Activated B cell treated with CpG ODN at 0.5 μM for 24 hours (primary cell): ENCODE measurements at regions not wholly inside any gene's neighbourhood (a gene's known extent, or its start where the extent isn't known, plus 50 kb on each side); places are given as distances from the start of the nearest gene placed in this dataset.

Experiments
- ATAC-seq: fragments of 200-7000 bp; cut with Tn5 transposase; one replicate; pipeline ENCODE4 v1.10.0; 2021; ENCODE audit warnings: low read depth, mild to moderate bottlenecking, moderate library complexity
- CTCF ChIA-PET: fragments of 350-600 bp; sonication (Branson Sonifier 250); formaldehyde crosslinking; loops from one replicate; lab custom pipeline; 2021; ENCODE audit warnings: antibody characterized with exemption; lab: Charles Lee
- POLR2A ChIA-PET: fragments of 350-600 bp; sonication (Branson Sonifier 250); formaldehyde crosslinking; loops from one replicate; lab custom pipeline; 2021; ENCODE audit warnings: antibody characterized with exemption; lab: Charles Lee
- DNase-seq: peaks from one replicate; pipeline ENCODE4 v3.0.0; 2022
- H3K27ac Mint-ChIP-seq: one replicate; pipeline ENCODE4 v1.8.0; 2020; ENCODE audit warnings: mixed read lengths
- H3K27me3 Mint-ChIP-seq: one replicate; pipeline ENCODE4 v1.8.0; 2021; ENCODE audit warnings: mixed read lengths
- H3K36me3 Mint-ChIP-seq: one replicate; pipeline ENCODE4 v1.8.0; 2021; ENCODE audit warnings: low read depth, mixed read lengths
- H3K4me1 Mint-ChIP-seq: one replicate; pipeline ENCODE4 v1.8.0; 2021; ENCODE audit warnings: mixed read lengths
- H3K4me3 Mint-ChIP-seq: one replicate; pipeline ENCODE4 v1.8.0; 2020; ENCODE audit warnings: mild to moderate bottlenecking, mixed read lengths
- H3K9me3 Mint-ChIP-seq: one replicate; pipeline ENCODE4 v1.8.0; 2020; ENCODE audit warnings: mixed read lengths
- intact Hi-C: fragments of 100-400 bp; cut with micrococcal nuclease; formaldehyde crosslinking; loops from one replicate; pipeline ENCODE4 v1.15.1; 2024
- TF ChIP-seq, protein P1 (sequence below): fragments of 200-600 bp; IDR thresholded peaks from one replicate; pipeline ENCODE4 v1.8.0; 2022; ENCODE audit warnings: antibody characterized with exemption, mild to moderate bottlenecking

DNA sequence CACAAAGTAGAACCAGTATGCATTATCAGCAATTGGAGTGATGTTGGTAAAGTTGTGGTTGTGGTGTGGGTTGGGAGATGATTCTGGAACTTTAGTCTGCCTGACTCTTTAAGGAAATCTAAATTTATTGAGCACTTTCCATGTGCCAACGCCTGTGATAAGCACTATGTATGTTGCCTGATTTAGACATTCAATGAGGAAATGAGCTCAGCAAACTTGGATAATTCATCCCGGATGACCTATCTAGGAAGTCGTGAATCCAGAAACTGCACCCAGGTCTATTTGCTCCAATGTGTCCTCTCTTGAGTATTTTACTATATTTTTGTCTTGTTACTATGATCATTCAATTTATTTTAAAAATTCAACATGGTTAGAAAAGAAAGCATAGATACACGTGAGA, 400.8 kb upstream of the MMADHC start:
- H3K27ac Mint-ChIP-seq: no peak overlapping the region
- intact Hi-C loops: no loop called here
- H3K4me1 Mint-ChIP-seq: no peaks in the 10 kb centered on the region
- ATAC-seq (no peak), DNase-seq (no peak)
- POLR2A ChIA-PET: no interaction called here
- H3K27me3 Mint-ChIP-seq: no peaks in the 10 kb centered on the region
- CTCF ChIA-PET: no interaction called here
- H3K9me3 Mint-ChIP-seq: no peaks in the 10 kb centered on the region
- no peaks in the 10 kb centered on the region for H3K36me3 Mint-ChIP-seq
- H3K4me3 Mint-ChIP-seq: no peak overlapping the region
- TF ChIP-seq, protein P1, sequence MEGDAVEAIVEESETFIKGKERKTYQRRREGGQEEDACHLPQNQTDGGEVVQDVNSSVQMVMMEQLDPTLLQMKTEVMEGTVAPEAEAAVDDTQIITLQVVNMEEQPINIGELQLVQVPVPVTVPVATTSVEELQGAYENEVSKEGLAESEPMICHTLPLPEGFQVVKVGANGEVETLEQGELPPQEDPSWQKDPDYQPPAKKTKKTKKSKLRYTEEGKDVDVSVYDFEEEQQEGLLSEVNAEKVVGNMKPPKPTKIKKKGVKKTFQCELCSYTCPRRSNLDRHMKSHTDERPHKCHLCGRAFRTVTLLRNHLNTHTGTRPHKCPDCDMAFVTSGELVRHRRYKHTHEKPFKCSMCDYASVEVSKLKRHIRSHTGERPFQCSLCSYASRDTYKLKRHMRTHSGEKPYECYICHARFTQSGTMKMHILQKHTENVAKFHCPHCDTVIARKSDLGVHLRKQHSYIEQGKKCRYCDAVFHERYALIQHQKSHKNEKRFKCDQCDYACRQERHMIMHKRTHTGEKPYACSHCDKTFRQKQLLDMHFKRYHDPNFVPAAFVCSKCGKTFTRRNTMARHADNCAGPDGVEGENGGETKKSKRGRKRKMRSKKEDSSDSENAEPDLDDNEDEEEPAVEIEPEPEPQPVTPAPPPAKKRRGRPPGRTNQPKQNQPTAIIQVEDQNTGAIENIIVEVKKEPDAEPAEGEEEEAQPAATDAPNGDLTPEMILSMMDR: no peak

DNA sequence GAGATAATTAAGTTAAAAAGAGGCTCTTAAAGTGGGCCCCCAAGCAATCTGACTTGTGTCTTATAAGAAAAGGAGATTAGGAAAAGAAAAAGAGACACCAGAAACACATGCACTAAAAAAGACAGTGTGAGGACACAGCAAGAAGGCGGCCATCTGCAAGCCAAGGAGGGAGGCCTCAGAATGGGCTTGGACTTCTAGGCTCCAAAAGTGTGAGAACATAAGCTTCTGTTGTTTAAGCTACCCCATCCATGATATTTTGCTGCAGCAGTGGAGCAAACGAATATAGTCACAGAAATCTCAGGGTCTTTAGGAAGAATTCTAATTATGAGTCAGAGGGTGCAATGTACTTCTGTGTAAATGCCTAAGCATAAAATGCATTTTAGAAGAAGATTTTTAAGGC, 399.3 kb upstream of the MMADHC start:
- intact Hi-C loops: no loop called here
- Mint-ChIP-seq H3K4me3 (no peak overlapping the region), H3K4me1 (no peaks in the 10 kb centered on the region), H3K36me3 (no peaks in the 10 kb centered on the region), H3K27ac (no peak overlapping the region), H3K9me3 (no peaks in the 10 kb centered on the region), H3K27me3 (no peaks in the 10 kb centered on the region)
- CTCF ChIA-PET: no interaction called here
- TF ChIP-seq, protein P1: no peak
- POLR2A ChIA-PET: no interaction called here
- ATAC-seq (no peak), DNase-seq (no peak)

DNA sequence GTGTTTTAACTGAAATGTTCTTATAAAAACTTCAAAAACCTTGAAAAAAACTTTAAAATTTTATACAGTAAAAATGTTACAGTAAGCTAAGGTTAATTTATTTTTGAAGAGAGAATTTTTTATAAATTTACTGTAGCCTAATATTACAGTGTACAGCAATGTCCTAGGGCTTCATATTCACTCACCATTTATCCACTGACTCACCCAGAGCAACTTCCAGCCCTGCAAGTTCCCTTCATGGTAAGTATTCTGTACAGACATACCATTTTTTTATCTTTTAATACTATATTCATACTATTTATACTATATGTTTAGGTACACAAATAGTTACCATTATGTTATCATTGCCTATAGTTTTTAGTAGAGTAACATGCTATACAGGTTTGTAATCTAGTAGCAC, 396.7 kb upstream of the MMADHC start:
- TF ChIP-seq, protein P1: no peak
- no peaks in the 10 kb centered on the region for H3K27me3 Mint-ChIP-seq
- no peaks in the 10 kb centered on the region for H3K4me1 Mint-ChIP-seq
- POLR2A ChIA-PET: no interaction called here
- intact Hi-C loops: no loop called here
- CTCF ChIA-PET: no interaction called here
- H3K36me3 Mint-ChIP-seq: no peaks in the 10 kb centered on the region
- no peak for DNase-seq
- H3K27ac Mint-ChIP-seq: no peak overlapping the region
- H3K9me3 Mint-ChIP-seq: peaks cover 7% of the 10 kb centered on the region
- no peak overlapping the region for H3K4me3 Mint-ChIP-seq
- ATAC-seq: no peak

DNA sequence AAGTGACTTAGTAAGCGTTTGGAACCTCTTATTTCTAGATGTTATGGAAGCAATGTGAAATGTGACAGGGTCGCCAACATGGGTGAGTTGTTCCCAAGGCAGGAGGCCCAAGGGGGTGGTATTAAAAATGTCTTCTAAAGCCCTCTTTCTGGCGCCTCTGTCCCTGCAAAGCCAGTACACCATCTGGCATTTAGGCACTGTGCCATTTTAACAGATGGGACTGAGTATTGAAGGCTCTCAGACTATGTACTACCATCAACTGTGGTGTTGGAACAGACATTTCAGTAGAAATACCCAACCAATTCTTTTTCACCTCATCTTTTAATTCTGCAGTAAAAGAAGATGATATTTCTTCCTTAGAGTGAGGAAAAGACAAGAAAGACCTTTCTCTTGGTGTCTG, 384.5 kb upstream of the MMADHC start:
- Mint-ChIP-seq H3K9me3 (peaks cover 6% of the 10 kb centered on the region), H3K4me3 (no peak overlapping the region), H3K36me3 (no peaks in the 10 kb centered on the region), H3K27me3 (no peaks in the 10 kb centered on the region), H3K4me1 (no peaks in the 10 kb centered on the region), H3K27ac (no peak overlapping the region)
- no peak for DNase-seq
- CTCF ChIA-PET: no interaction called here
- TF ChIP-seq, protein P1: no peak
- POLR2A ChIA-PET: no interaction called here
- no peak for ATAC-seq
- intact Hi-C loops: no loop called here

DNA sequence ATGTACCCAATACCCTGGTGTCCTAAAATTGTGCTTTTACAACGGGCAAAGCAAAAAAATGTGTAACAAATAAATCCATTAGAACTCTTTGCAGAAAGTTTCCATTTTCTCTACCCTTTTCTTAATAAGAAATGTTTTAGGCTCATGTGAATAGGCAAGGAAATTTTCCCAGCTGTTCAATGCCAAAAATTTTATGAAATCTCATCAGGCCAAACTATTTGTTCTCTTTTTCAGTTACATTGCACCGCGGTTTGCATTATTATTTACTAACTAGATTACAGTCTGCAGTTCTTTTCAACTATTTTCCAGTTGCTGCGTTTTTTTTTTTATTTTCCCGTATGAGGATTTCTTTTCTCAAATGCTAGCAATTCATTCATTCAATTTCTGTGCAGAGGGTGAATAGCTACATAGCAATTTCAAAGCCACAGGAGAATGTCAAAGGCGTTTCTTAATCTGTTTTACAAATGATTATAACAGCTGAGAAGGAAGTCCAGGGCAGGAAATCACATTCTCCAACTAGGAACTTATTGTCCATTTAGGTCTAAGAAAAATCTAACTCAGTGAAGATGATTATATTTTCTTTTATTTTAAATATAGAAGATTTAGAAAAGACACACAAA, 367.5 kb upstream of the MMADHC start:
- no peaks in the 10 kb centered on the region for H3K27me3 Mint-ChIP-seq
- ATAC-seq (no peak), DNase-seq (no peak)
- TF ChIP-seq, protein P1: no peak
- no peak overlapping the region for H3K27ac Mint-ChIP-seq
- CTCF ChIA-PET: no interaction called here
- intact Hi-C loops: no loop called here
- POLR2A ChIA-PET: no interaction called here
- no peaks in the 10 kb centered on the region for H3K36me3 Mint-ChIP-seq
- H3K4me1 Mint-ChIP-seq: no peaks in the 10 kb centered on the region
- no peaks in the 10 kb centered on the region for H3K9me3 Mint-ChIP-seq
- no peak overlapping the region for H3K4me3 Mint-ChIP-seq
